IMR-90 (cell line): ENCODE measurements at regions not wholly inside any gene's neighbourhood (a gene's known extent, or its start where the extent isn't known, plus 50 kb on each side); places are given as distances from the start of the nearest gene placed in this dataset.

Experiments
- BHLHE40 ChIP-seq: fragments of 150-350 bp; IDR thresholded peaks from 2 replicates; pipeline ENCODE4 v1.6.1; 2016; ENCODE audit warnings: mild to moderate bottlenecking, low read depth, low read length
- CEBPB ChIP-seq: IDR thresholded peaks from 2 replicates; pipeline ENCODE4 v1.6.1; 2012; ENCODE audit warnings: low read depth, low read length, improper control_type of control experiment
- CHD1 ChIP-seq: IDR thresholded peaks from 2 replicates; pipeline ENCODE4 v1.6.1; 2012; ENCODE audit warnings: low read depth, low read length, improper control_type of control experiment
- MAFK ChIP-seq: IDR thresholded peaks from 2 replicates; pipeline ENCODE4 v1.6.1; 2012; ENCODE audit warnings: low read depth, low read length, improper control_type of control experiment
- MAZ ChIP-seq: IDR thresholded peaks from 2 replicates; pipeline ENCODE4 v1.6.1; 2012; ENCODE audit warnings: low read depth, mild to moderate bottlenecking, low read length, improper control_type of control experiment, moderate library complexity, borderline replicate concordance
- MXI1 ChIP-seq: IDR thresholded peaks from 2 replicates; pipeline ENCODE4 v1.6.1; 2012; ENCODE audit warnings: low read depth, mild to moderate bottlenecking, low read length, moderate library complexity, borderline replicate concordance
- NFE2L2 ChIP-seq: fragments of 150-350 bp; IDR thresholded peaks from 2 replicates; pipeline ENCODE4 v1.6.1; 2016; ENCODE audit warnings: low read depth, mild to moderate bottlenecking, low read length
- POLR2A ChIP-seq: IDR thresholded peaks from 2 replicates; pipeline ENCODE4 v1.6.1; 2012; ENCODE audit warnings: mild to moderate bottlenecking, low read depth, low read length
- RAD21 ChIP-seq: IDR thresholded peaks from 2 replicates; pipeline ENCODE4 v1.6.1; 2012; ENCODE audit warnings: low read length, improper control_type of control experiment
- RCOR1 ChIP-seq: IDR thresholded peaks from 2 replicates; pipeline ENCODE4 v1.6.1; 2012; ENCODE audit warnings: mild to moderate bottlenecking, low read length, improper control_type of control experiment; ENCODE audit not compliant: insufficient replicate concordance
- RFX5 ChIP-seq: IDR thresholded peaks from 2 replicates; pipeline ENCODE4 v1.8.0; 2012; ENCODE audit warnings: low read depth, mild to moderate bottlenecking, low read length, moderate library complexity
- SMC3 ChIP-seq: fragments of 150-350 bp; IDR thresholded peaks from 2 replicates; pipeline ENCODE4 v1.6.1; 2016; ENCODE audit warnings: low read depth, mild to moderate bottlenecking, antibody characterized with exemption, low read length, moderate library complexity
- USF2 ChIP-seq: fragments of 150-350 bp; IDR thresholded peaks from 2 replicates; pipeline ENCODE4 v1.6.1; 2017; ENCODE audit warnings: mild to moderate bottlenecking, antibody characterized with exemption, low read length, low read depth
- TF ChIP-seq, protein P1 (sequence below): conservative IDR thresholded peaks from 2 replicates; pipeline ENCODE4 v1.5.1; 2012; ENCODE audit warnings: mild to moderate bottlenecking, low read depth, low read length, improper control_type of control experiment

DNA sequence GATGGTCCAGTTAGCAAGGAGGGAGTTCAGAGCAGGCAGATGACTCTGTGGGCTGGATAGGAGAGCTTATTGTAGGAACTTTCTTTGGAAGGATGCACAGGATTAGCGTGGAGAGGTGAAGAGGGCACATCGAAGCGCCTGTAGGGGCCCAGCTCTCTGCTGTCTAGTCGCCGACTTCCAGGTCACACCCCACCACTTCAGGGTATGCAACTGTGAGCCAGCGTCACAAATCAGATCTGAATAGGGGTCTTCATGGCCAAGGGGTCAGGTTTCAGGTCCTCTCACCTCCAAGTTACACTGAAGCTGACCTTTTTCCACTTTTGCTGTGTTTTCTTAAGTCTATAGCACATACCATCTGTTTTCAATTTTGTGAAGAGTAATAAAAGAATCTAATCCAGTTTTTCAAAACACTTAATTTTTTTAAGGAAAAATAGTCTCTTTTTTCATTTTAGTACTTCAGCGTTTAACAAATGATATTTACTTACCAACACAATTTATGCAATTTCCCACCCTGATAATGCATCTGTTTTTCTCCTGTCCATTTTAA lies 364.2 kb upstream of the CLINT1 start:
- TF ChIP-seq, protein P1, sequence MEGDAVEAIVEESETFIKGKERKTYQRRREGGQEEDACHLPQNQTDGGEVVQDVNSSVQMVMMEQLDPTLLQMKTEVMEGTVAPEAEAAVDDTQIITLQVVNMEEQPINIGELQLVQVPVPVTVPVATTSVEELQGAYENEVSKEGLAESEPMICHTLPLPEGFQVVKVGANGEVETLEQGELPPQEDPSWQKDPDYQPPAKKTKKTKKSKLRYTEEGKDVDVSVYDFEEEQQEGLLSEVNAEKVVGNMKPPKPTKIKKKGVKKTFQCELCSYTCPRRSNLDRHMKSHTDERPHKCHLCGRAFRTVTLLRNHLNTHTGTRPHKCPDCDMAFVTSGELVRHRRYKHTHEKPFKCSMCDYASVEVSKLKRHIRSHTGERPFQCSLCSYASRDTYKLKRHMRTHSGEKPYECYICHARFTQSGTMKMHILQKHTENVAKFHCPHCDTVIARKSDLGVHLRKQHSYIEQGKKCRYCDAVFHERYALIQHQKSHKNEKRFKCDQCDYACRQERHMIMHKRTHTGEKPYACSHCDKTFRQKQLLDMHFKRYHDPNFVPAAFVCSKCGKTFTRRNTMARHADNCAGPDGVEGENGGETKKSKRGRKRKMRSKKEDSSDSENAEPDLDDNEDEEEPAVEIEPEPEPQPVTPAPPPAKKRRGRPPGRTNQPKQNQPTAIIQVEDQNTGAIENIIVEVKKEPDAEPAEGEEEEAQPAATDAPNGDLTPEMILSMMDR: no peak
- TF ChIP-seq POLR2A (no peak), MAFK (no peak), RFX5 (no peak), RAD21 (no peak), USF2 (no peak), BHLHE40 (no peak), CEBPB (no peak), MAZ (no peak), CHD1 (no peak), NFE2L2 (no peak), SMC3 (no peak), RCOR1 (no peak), MXI1 (no peak)
